ENCODE measurements at regions not wholly inside any gene's neighbourhood (a gene's known extent, or its start where the extent isn't known, plus 50 kb on each side); places are given as distances from the start of the nearest gene placed in this dataset.

GRCh38 chr2:15782009-15782751 is 158.2 kb upstream of the MYCN start:
- DNase-seq: no peak

- DNase-seq: no peak
Observed at GRCh38 chr2:15782769-15783294, 157.5 kb upstream of the MYCN start.

- no peak for DNase-seq
Observed at GRCh38 chr2:15783489-15783888, 156.9 kb upstream of the MYCN start.

GRCh38 chr2:15784106-15784885 is 156.1 kb upstream of the MYCN start:
- no peak for DNase-seq

GRCh38 chr2:15784886-15785801 is 155.2 kb upstream of the MYCN start:
- no peak for DNase-seq

- no peak for DNase-seq
Observed at GRCh38 chr2:15786003-15786654, 154.2 kb upstream of the MYCN start.

- no peak for DNase-seq
Observed at GRCh38 chr2:15786901-15787300, 153.4 kb upstream of the MYCN start.

- DNase-seq: no peak
Observed at GRCh38 chr2:15787535-15788454, 152.6 kb upstream of the MYCN start.

GRCh38 chr2:15788455-15788829 is 151.9 kb upstream of the MYCN start:
- no peak for DNase-seq

- no peak for DNase-seq
Observed at GRCh38 chr2:15788830-15789229, 151.5 kb upstream of the MYCN start.

GRCh38 chr2:15789381-15790062 is 150.8 kb upstream of the MYCN start:
- DNase-seq: no peak

GRCh38 chr2:15790326-15790725 is 150.0 kb upstream of the MYCN start:
- no peak for DNase-seq

- no peak for DNase-seq
Observed at GRCh38 chr2:15790838-15791237, 149.5 kb upstream of the MYCN start.

- DNase-seq: no peak
Observed at GRCh38 chr2:15791294-15791693, 149.1 kb upstream of the MYCN start.

GRCh38 chr2:15792331-15792730 is 148.0 kb upstream of the MYCN start:
- DNase-seq: no peak

- DNase-seq: no peak
Observed at GRCh38 chr2:15793078-15793913, 147.1 kb upstream of the MYCN start.

GRCh38 chr2:15793978-15794377 is 146.4 kb upstream of the MYCN start:
- DNase-seq: no peak

- DNase-seq: no peak
Observed at GRCh38 chr2:15794608-15795134, 145.7 kb upstream of the MYCN start.

- DNase-seq: no peak
Observed at GRCh38 chr2:15795426-15795825, 144.9 kb upstream of the MYCN start.

Data from COR-L47 (cell line).